HEK293T (cell line): ENCODE measurements at regions not wholly inside any gene's neighbourhood (a gene's known extent, or its start where the extent isn't known, plus 50 kb on each side); places are given as distances from the start of the nearest gene placed in this dataset.

Experiments
- ARNT ChIP-seq: fragments of 450-650 bp; IDR thresholded peaks from 2 replicates; pipeline ENCODE4 v1.6.1; 2017; ENCODE audit warnings: mild to moderate bottlenecking
- ELF4 ChIP-seq: fragments of 450-650 bp; IDR thresholded peaks from 2 replicates; pipeline ENCODE4 v1.6.1; 2017; ENCODE audit warnings: antibody characterized with exemption
- FOXA1 ChIP-seq: fragments of 450-650 bp; IDR thresholded peaks from 2 replicates; pipeline ENCODE4 v1.6.1; 2016; ENCODE audit warnings: mild to moderate bottlenecking
- FOXM1 ChIP-seq: fragments of 450-650 bp; IDR thresholded peaks from 2 replicates; pipeline ENCODE4 v1.6.1; 2017; ENCODE audit warnings: mild to moderate bottlenecking, borderline replicate concordance
- LEF1 ChIP-seq: fragments of 450-650 bp; IDR thresholded peaks from 2 replicates; pipeline ENCODE4 v1.6.1; 2017; ENCODE audit warnings: mild to moderate bottlenecking, borderline replicate concordance
- SP1 ChIP-seq: fragments of 450-650 bp; IDR thresholded peaks from 2 replicates; pipeline ENCODE4 v1.6.1; 2017
- SUZ12 ChIP-seq: fragments of 450-650 bp; IDR thresholded peaks from 2 replicates; pipeline ENCODE4 v1.6.1; 2016; ENCODE audit warnings: mild to moderate bottlenecking
- TARDBP ChIP-seq: fragments of 450-650 bp; IDR thresholded peaks from 2 replicates; pipeline ENCODE4 v1.6.1; 2016
- ZNF384 ChIP-seq: fragments of 450-650 bp; IDR thresholded peaks from 2 replicates; pipeline ENCODE4 v1.6.1; 2016
- TF ChIP-seq, protein P1 (sequence below): fragments of 450-650 bp; IDR thresholded peaks from 2 replicates; pipeline ENCODE4 v1.6.1; 2016

DNA sequence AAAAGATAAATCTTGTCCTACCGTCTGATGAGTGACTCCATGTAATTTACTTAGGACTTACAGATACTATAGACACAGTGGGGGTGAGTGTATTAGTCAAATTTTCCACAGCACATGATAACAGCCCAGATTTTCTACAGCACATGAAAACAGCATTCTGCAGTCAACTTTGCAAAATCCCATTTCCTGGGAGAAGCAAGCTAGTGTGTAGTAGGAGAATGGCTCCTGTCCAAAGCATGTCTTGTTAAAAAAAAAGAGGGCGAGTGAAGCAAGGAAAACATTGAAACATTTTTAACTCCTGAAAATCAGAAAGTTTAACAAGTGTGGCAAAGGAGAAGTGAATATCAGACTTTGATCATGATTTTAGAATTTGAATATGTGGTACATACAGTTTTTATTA lies 817.8 kb upstream of the FAM98A start:
- TF ChIP-seq, protein P1, sequence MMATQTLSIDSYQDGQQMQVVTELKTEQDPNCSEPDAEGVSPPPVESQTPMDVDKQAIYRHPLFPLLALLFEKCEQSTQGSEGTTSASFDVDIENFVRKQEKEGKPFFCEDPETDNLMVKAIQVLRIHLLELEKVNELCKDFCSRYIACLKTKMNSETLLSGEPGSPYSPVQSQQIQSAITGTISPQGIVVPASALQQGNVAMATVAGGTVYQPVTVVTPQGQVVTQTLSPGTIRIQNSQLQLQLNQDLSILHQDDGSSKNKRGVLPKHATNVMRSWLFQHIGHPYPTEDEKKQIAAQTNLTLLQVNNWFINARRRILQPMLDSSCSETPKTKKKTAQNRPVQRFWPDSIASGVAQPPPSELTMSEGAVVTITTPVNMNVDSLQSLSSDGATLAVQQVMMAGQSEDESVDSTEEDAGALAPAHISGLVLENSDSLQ, result no peak
- TF ChIP-seq ELF4 (no peak), FOXA1 (no peak), SUZ12 (no peak), ZNF384 (no peak), TARDBP (no peak), SP1 (no peak), ARNT (no peak), FOXM1 (no peak), LEF1 (no peak)
